ENCODE measurements at regions not wholly inside any gene's neighbourhood (a gene's known extent, or its start where the extent isn't known, plus 50 kb on each side); places are given as distances from the start of the nearest gene placed in this dataset.

DNA sequence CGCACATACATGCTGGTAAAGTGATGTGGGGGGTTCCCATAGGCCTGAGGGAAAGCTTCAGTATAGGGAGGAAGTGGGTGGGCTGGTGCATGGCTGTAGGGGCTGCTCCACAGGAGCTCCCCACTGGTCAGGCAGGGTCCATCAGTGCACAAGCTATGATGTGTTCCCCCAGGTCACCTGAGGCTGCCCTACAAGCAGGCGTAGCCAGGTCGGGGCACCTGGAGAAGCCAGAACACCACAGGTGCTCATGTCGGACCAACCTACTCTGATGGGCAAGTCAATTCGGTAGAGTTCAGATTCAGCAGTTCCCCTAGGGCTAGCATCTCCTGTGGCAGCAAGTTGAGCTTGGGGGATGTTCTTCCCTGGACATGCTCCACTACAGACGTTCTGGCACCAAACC lies 103.3 kb upstream of the EPHA5 start:
- H3K27ac ChIP-seq: no peak overlapping the region
- TF ChIP-seq CTCF (IDR thresholded peaks at IDR 0.05): no peak
- no peaks in the 10 kb centered on the region for H3K4me1 ChIP-seq (ENCODE audit: control insufficient read depth in 1 of 2, insufficient read depth in 1 of 2, low read depth in 1 of 2, low read length in 1 of 2)
- no peak overlapping the region for H3K4me3 ChIP-seq (ENCODE audit: low read depth in 1 of 2, low read length in 1 of 2)
- H3K27me3 ChIP-seq: no peaks in the 10 kb centered on the region
- no peaks in the 10 kb centered on the region for H3K9me3 ChIP-seq
- no peaks in the 10 kb centered on the region for H3K36me3 ChIP-seq

DNA sequence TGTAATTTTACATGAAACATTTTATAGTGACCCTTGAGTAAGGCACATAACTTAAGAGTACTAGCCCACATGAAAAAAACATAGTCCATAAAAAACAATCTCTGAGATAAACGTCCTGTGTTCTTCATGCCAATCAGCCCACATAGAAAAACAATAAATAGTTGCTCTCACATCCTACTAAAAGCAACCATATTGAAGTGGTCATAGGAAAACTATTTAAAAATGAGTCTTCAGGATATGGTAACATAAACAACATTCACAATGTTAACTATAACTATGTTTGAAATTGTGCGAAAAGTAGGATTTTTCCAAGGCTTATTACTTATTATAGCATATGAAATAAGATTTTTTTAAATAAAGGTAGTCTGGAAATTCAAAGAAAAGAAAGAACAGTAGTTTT lies 77.1 kb upstream of the EPHA5 start:
- Histone ChIP-seq H3K36me3 (no peaks in the 10 kb centered on the region), H3K27ac (no peak overlapping the region), H3K4me3 (ENCODE audit: low read depth in 1 of 2, low read length in 1 of 2) (no peak overlapping the region), H3K9me3 (no peaks in the 10 kb centered on the region), H3K27me3 (no peaks in the 10 kb centered on the region), H3K4me1 (ENCODE audit: control insufficient read depth in 1 of 2, insufficient read depth in 1 of 2, low read depth in 1 of 2, low read length in 1 of 2) (no peaks in the 10 kb centered on the region)
- no peak for TF ChIP-seq CTCF (IDR thresholded peaks at IDR 0.05)

DNA sequence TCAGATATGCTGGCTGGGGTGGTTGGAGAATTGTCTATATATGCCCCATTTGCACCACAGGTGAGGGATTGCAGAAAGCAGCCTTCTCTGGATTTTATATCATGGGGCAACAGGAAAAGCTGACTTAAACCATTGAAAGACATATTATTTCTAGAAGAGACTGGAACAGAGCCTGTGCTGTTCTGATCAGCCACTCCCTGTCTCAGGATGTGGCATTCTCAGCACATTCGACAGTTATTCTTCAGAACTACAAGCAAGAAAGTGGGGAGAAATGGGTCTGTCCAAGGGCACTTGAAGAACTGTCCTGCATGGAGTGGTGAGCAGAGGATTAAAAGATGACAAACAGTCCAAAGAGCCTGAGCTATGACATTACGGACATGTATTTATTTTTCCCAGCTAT lies 67.8 kb upstream of the EPHA5 start:
- TF ChIP-seq CTCF (IDR thresholded peaks at IDR 0.05): no peak
- Histone ChIP-seq H3K27ac (no peak overlapping the region), H3K9me3 (no peaks in the 10 kb centered on the region), H3K4me1 (ENCODE audit: control insufficient read depth in 1 of 2, insufficient read depth in 1 of 2, low read depth in 1 of 2, low read length in 1 of 2) (no peaks in the 10 kb centered on the region), H3K27me3 (no peaks in the 10 kb centered on the region), H3K4me3 (ENCODE audit: low read depth in 1 of 2, low read length in 1 of 2) (no peak overlapping the region), H3K36me3 (no peaks in the 10 kb centered on the region)

GRCh38 chr4:65737672-65738071 lies 67.4 kb upstream of the EPHA5 start:
- Histone ChIP-seq H3K9me3 (no peaks in the 10 kb centered on the region), H3K27me3 (no peaks in the 10 kb centered on the region), H3K4me1 (ENCODE audit: control insufficient read depth in 1 of 2, insufficient read depth in 1 of 2, low read depth in 1 of 2, low read length in 1 of 2) (no peaks in the 10 kb centered on the region), H3K4me3 (ENCODE audit: low read depth in 1 of 2, low read length in 1 of 2) (no peak overlapping the region), H3K36me3 (no peaks in the 10 kb centered on the region), H3K27ac (no peak overlapping the region)
- TF ChIP-seq CTCF (IDR thresholded peaks at IDR 0.05): no peak

DNA sequence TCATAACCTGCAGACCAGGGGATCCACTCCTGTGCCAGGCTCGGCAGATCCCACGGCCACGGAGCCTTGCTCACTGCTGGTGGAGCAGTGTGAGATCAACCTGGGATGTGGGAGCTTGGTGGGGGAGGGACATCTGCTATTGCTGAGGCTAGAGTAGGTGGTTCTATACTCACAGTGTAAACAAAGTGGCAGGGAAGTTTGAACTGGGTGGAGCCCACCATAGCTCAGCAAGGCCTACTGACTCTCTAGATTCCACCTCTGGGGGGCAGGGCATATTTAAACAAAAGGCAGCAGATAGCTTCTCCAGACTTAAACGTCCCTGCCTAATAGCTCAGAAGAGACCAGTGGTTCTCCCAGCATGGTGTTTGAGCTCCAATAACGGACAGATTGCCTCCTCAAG lies 54.7 kb upstream of the EPHA5 start:
- TF ChIP-seq CTCF (IDR thresholded peaks at IDR 0.05): no peak
- H3K9me3 ChIP-seq: no peaks in the 10 kb centered on the region
- H3K27me3 ChIP-seq: no peaks in the 10 kb centered on the region
- no peak overlapping the region for H3K27ac ChIP-seq
- H3K4me3 ChIP-seq (ENCODE audit: low read depth in 1 of 2, low read length in 1 of 2): no peak overlapping the region
- H3K4me1 ChIP-seq (ENCODE audit: control insufficient read depth in 1 of 2, insufficient read depth in 1 of 2, low read depth in 1 of 2, low read length in 1 of 2): no peaks in the 10 kb centered on the region
- no peaks in the 10 kb centered on the region for H3K36me3 ChIP-seq
